ENCODE measurements at regions not wholly inside any gene's neighbourhood (a gene's known extent, or its start where the extent isn't known, plus 50 kb on each side); places are given as distances from the start of the nearest gene placed in this dataset.

DNA sequence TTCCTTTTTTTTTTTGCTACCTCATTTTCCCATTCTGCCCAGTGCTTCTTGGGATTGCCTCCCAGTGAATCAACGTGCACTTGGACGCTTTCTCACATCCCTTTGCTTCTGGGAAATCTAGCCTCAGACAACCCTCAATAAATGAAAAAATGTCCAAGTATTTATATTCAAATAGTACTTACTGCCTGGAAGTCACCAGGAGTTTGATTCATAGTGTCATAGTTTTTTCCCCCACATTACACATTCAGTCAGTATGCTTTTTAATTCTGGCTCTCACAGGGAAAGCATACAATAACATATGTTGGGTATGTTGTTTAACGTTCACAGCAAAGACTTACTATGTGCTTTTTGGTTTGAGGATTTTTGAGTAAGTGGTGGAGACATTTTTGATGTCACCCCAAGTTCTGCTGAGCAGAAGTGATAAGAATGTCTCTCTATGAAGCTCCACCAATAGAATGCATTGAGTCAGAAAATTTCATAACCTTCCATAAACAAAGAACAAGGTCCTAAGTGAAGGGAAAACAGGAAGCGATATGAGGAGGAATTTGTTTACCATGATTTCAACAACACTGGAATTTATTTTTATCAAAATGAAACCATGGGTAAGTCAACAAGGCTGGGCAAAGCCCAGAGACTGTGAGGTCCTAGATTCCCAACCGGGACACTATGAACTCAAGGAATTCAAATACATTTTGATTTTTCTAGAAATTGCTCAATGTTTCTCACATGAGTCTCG, 301.2 kb upstream of the BMP2 start:
- DNase-seq (no peak), ATAC-seq (no peak)
- Mint-ChIP-seq H3K4me3 (no peak overlapping the region), H3K27ac (no peak overlapping the region), H3K27me3 (ENCODE audit: low read depth in 2 of 2) (no peaks in the 10 kb centered on the region), H3K36me3 (no peaks in the 10 kb centered on the region), H3K4me1 (no peaks in the 10 kb centered on the region), H3K9me3 (peaks cover 0 to 4% of the 10 kb centered on the region in 2 donors)
- no peak overlapping the region for H3K4me3 ChIP-seq (ENCODE audit: low read length)
- H3K27ac ChIP-seq (ENCODE audit: low read length) = no peak overlapping the region
- TF ChIP-seq, protein P1, sequence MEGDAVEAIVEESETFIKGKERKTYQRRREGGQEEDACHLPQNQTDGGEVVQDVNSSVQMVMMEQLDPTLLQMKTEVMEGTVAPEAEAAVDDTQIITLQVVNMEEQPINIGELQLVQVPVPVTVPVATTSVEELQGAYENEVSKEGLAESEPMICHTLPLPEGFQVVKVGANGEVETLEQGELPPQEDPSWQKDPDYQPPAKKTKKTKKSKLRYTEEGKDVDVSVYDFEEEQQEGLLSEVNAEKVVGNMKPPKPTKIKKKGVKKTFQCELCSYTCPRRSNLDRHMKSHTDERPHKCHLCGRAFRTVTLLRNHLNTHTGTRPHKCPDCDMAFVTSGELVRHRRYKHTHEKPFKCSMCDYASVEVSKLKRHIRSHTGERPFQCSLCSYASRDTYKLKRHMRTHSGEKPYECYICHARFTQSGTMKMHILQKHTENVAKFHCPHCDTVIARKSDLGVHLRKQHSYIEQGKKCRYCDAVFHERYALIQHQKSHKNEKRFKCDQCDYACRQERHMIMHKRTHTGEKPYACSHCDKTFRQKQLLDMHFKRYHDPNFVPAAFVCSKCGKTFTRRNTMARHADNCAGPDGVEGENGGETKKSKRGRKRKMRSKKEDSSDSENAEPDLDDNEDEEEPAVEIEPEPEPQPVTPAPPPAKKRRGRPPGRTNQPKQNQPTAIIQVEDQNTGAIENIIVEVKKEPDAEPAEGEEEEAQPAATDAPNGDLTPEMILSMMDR (IDR thresholded peaks at IDR 0.05) = no peak
- H3K27me3 ChIP-seq (ENCODE audit: control insufficient read depth, insufficient read depth, low read length) = no peaks in the 10 kb centered on the region
- WGBS (ENCODE audit: insufficient coverage) = 82% methylated on average over 5 of the region's 6 CpGs
- intact Hi-C loops (cut with micrococcal nuclease) = no loop called here
- H3K9me3 ChIP-seq (ENCODE audit: control insufficient read depth, insufficient read depth, low read length) = no peaks in the 10 kb centered on the region
- H3K36me3 ChIP-seq (ENCODE audit: control insufficient read depth, insufficient read depth, low read length) = no peaks in the 10 kb centered on the region
- no peaks in the 10 kb centered on the region for H3K4me1 ChIP-seq (ENCODE audit: control insufficient read depth, insufficient read depth, low read length)

DNA sequence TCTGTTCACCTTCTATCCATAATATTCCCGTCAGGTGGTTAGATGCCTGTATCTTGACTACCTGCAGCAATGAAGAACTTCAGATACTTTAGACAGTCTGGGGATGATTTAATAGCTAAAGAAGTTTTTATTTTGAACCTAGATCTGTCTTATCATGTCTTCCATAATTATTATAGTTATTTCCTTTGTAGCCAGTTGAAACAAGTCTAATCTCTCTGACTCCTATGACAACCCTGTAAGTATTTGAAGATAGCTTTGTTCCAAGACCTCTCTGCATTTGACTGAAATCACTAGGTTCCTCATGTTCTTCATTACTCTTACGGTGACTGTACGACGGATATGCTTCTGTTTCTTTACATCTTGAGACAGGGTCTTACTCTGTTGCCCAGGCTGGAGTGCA, 316.6 kb upstream of the BMP2 start:
- no peak overlapping the region for H3K4me3 Mint-ChIP-seq
- H3K36me3 Mint-ChIP-seq = no peaks in the 10 kb centered on the region
- Histone ChIP-seq H3K36me3 (ENCODE audit: control insufficient read depth, insufficient read depth, low read length) (no peaks in the 10 kb centered on the region), H3K4me1 (ENCODE audit: control insufficient read depth, insufficient read depth, low read length) (no peaks in the 10 kb centered on the region), H3K27ac (ENCODE audit: low read length) (no peak overlapping the region), H3K27me3 (ENCODE audit: control insufficient read depth, insufficient read depth, low read length) (no peaks in the 10 kb centered on the region), H3K9me3 (ENCODE audit: control insufficient read depth, insufficient read depth, low read length) (no peaks in the 10 kb centered on the region), H3K4me3 (ENCODE audit: low read length) (no peak overlapping the region)
- 95% methylated on average over 3 of the region's 4 CpGs for WGBS (ENCODE audit: insufficient coverage)
- TF ChIP-seq, protein P1 (IDR thresholded peaks at IDR 0.05) = no peak
- no peaks in the 10 kb centered on the region for H3K27me3 Mint-ChIP-seq (ENCODE audit: low read depth in 2 of 2)
- no peak overlapping the region for H3K27ac Mint-ChIP-seq
- peaks cover 4 to 5% of the 10 kb centered on the region in 2 donors for H3K9me3 Mint-ChIP-seq
- ATAC-seq = no peak
- H3K4me1 Mint-ChIP-seq = no peaks in the 10 kb centered on the region
- intact Hi-C loops (cut with micrococcal nuclease) = no loop called here
- no peak for DNase-seq

DNA sequence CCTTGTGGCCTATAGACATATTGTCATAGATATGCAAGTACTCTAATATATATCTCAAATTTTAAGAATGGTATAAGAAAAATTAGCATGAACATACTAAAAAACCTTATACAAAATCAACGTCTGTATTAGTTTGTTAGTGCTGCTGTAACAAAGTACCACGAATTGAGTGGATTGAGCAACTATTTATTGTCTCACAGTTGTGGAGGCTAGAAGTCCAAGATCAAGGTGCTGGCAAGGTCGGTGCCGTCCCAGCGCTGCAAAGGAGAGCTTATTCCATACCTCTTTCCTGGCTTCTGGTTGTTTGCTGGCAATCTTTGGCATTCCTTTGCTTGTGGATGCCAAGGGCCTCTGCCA, 317.6 kb upstream of the FERMT1 start:
- no peak overlapping the region for H3K4me3 ChIP-seq (ENCODE audit: low read length)
- Mint-ChIP-seq H3K9me3 (peaks cover 0 to 2% of the 10 kb centered on the region in 2 donors), H3K4me1 (no peaks in the 10 kb centered on the region), H3K4me3 (no peak overlapping the region), H3K36me3 (no peaks in the 10 kb centered on the region), H3K27ac (no peak overlapping the region), H3K27me3 (ENCODE audit: low read depth in 2 of 2) (no peaks in the 10 kb centered on the region)
- no peaks in the 10 kb centered on the region for H3K9me3 ChIP-seq (ENCODE audit: control insufficient read depth, insufficient read depth, low read length)
- intact Hi-C loops (cut with micrococcal nuclease) = no loop called here
- no peak for DNase-seq
- 94% methylated on average over 4 of the region's 5 CpGs for WGBS (ENCODE audit: insufficient coverage)
- no peaks in the 10 kb centered on the region for H3K4me1 ChIP-seq (ENCODE audit: control insufficient read depth, insufficient read depth, low read length)
- no peaks in the 10 kb centered on the region for H3K27me3 ChIP-seq (ENCODE audit: control insufficient read depth, insufficient read depth, low read length)
- TF ChIP-seq, protein P1 (IDR thresholded peaks at IDR 0.05) = no peak
- no peak overlapping the region for H3K27ac ChIP-seq (ENCODE audit: low read length)
- no peak for ATAC-seq
- H3K36me3 ChIP-seq (ENCODE audit: control insufficient read depth, insufficient read depth, low read length) = no peaks in the 10 kb centered on the region

Data from natural killer cell (primary cell).